ENCODE measurements at regions not wholly inside any gene's neighbourhood (a gene's known extent, or its start where the extent isn't known, plus 50 kb on each side); places are given as distances from the start of the nearest gene placed in this dataset.

DNA sequence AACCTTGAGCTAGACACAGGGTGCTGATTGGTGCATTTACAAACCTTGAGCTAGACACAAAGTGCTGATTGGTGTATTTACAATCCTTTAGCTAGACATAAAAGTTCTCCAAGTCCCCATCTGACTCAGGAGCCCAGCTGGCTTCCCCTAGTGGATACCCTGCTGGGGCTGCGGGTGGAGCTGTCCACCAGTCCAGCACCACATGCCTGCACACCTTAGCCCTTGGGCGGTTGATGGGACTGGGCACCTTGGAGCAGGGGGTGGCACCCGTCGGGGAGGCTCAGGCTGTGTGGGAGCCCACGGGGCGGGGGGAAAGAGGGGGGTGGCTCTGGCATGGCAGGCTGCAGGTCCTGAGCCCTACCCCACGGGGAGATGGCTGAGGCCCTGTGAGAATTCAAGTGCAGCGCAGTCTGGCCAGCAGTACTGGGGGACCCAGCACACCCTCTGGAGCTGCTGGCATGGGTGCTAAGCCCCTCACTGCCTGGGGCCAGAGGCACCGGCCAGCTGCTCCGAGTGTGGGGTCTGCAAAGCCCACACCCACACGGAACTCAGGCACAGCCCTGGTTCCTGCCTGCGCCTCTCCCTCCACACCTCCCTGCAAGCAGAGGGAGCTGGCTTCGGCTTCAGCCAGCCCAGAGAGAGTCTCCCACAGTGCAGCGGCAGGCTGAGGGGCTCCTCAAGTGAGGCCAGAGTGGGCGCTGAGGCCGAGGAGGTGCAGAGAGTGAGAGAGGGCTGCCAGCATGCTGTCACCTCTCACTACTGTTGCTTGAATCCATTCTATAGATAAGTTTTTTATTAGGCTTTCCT lies 369.8 kb upstream of the SMIM30 start:
- Mint-ChIP-seq H3K4me1 (no peaks in the 10 kb centered on the region), H3K9me3 (peaks cover 2 to 17% (median 7%) of the 10 kb centered on the region in 7 donors), H3K27ac (no peak overlapping the region), H3K4me3 (no peak overlapping the region), H3K27me3 (no peaks in the 10 kb centered on the region), H3K36me3 (no peaks in the 10 kb centered on the region)
- DNase-seq (no peak), ATAC-seq (ENCODE audit: low read depth in 2 of 2) (no peak)

DNA sequence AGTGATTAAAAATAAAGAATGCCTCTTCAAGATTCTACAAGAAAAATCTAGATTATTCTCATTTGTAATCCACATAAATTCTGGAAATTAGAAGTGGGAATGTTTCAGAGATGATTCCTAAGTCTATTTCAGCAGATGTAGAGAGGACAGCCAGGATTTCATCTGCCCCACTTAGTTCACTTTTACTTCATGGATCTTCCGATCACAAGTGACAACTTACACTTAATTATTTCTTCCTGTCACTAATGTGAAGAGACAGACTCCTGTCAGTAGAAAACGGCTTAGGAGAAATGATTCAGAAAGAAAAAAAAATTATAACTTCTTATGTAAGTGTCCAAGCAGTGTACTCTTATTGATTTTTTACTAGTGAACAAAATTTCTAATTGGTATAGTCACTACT lies 368.2 kb upstream of the SMIM30 start:
- H3K36me3 Mint-ChIP-seq = no peaks in the 10 kb centered on the region
- no peak overlapping the region for H3K4me3 Mint-ChIP-seq
- DNase-seq = no peak
- no peaks in the 10 kb centered on the region for H3K4me1 Mint-ChIP-seq
- peaks cover 2 to 18% (median 7%) of the 10 kb centered on the region in 7 donors for H3K9me3 Mint-ChIP-seq
- ATAC-seq (ENCODE audit: low read depth in 2 of 2) = no peak
- H3K27me3 Mint-ChIP-seq = no peaks in the 10 kb centered on the region
- no peak overlapping the region for H3K27ac Mint-ChIP-seq

DNA sequence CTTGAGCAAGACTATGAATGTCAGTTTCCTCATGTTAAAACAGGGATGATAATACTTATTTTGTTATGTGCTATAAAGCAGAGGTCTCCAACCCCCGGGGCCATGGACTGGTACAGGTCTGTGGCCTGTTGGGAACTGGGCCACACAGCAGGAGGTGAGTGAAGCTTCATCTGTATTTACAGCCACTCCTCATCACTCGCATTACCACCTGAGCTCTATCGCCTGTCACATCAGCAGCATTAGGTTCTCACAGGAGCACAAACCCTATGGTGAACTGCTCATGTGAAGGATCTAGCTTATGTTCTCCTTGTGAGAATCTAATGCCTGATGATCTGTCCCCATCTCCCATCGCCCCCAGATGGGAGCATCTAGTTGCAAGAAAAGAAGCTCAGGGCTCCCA lies 365.3 kb upstream of the SMIM30 start:
- no peak overlapping the region for H3K4me3 Mint-ChIP-seq
- no peaks in the 10 kb centered on the region for H3K4me1 Mint-ChIP-seq
- no peaks in the 10 kb centered on the region for H3K27me3 Mint-ChIP-seq
- DNase-seq = no peak
- peak overlapping the region in 1 of 6 donors; percentile 39 for H3K27ac Mint-ChIP-seq
- peaks cover 2 to 18% (median 8%) of the 10 kb centered on the region in 7 donors for H3K9me3 Mint-ChIP-seq
- ATAC-seq (ENCODE audit: low read depth in 2 of 2) = no peak
- H3K36me3 Mint-ChIP-seq = no peaks in the 10 kb centered on the region

DNA sequence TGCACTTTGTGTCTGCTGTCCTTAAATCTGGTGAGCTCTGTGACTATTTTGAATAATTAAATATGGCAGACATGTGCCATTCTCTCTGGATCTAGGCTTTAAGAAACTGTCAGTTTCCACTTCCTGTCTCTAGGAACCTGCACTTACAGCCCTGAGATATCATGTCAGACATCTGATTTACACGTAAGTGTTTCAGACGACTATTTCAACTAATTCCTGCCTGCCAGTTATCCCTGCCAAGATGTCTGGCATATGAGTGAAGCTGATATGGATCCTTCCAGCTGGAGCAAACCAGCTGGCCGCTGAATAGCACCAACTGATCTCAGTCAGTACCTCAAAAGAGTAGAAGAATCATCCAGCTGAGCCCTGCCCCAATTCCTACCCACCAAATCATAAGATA lies 362.2 kb upstream of the SMIM30 start:
- no peaks in the 10 kb centered on the region for H3K36me3 Mint-ChIP-seq
- H3K27ac Mint-ChIP-seq = no peak overlapping the region
- DNase-seq (no peak), ATAC-seq (ENCODE audit: low read depth in 2 of 2) (no peak)
- H3K27me3 Mint-ChIP-seq = no peaks in the 10 kb centered on the region
- peaks cover 0 to 10% (median 6%) of the 10 kb centered on the region in 7 donors for H3K9me3 Mint-ChIP-seq
- no peak overlapping the region for H3K4me3 Mint-ChIP-seq
- no peaks in the 10 kb centered on the region for H3K4me1 Mint-ChIP-seq

DNA sequence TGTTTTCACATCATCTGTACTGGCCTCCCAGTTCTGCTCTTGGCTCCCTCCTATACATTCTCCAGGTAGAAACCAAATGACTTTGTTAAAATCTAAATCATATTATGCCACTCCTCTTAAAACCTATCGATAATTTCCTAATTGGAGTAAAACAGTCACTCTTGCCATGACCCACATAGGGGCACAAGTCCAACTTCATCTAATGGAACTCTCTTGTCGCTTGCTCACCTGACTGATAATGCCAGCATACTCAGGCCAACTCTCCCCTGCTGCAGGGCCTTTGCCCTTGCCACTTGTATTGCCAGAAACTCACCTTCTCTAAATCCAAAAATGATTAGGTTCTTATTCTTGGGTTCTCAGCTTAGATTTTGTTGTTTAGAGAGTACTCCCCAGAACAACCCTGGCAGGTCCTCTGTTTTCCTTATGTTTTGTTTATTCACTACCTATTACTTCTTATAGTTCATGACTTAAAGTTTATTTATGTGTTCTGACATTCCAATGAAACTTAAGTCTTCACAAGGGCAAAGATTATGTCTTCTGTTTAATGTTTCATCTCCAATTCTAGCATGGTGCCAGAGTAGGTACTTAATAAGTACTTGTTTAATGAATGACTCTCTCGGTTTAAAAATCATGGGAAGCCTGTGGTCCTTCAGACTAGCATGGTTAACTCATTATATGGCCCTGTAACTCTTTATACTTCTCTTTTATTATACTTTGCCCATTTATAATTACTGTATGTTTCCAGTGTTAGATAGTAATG lies 345.9 kb upstream of the SMIM30 start:
- H3K36me3 Mint-ChIP-seq = no peaks in the 10 kb centered on the region
- no peaks in the 10 kb centered on the region for H3K27me3 Mint-ChIP-seq
- no peak overlapping the region for H3K4me3 Mint-ChIP-seq
- no peaks in the 10 kb centered on the region for H3K4me1 Mint-ChIP-seq
- DNase-seq = no peak
- no peak overlapping the region for H3K27ac Mint-ChIP-seq
- ATAC-seq (ENCODE audit: low read depth in 2 of 2) = no peak
- H3K9me3 Mint-ChIP-seq = peaks cover 0 to 13% (median 2%) of the 10 kb centered on the region in 7 donors

DNA sequence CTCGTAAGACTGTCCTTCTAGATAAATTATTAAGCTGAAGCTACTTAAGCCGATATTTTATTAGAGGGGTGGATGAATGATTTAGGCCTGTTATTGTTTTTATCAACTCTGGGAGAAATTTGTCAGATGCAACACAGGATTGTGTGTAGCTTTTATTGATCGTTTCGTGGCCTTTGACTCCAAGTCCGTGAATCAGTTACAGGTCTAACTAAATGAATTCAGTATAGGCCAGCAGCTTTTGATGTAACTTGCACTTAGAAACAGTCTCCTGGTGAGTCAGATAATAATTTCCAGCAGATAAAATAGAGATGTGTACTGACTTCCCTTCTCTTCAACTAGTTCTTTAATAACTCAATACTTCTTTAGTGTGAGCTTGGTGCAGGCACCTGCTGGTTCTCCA lies 341.7 kb upstream of the SMIM30 start:
- H3K9me3 Mint-ChIP-seq = peaks cover 0 to 10% (median 0%) of the 10 kb centered on the region in 7 donors
- H3K36me3 Mint-ChIP-seq = no peaks in the 10 kb centered on the region
- no peak overlapping the region for H3K27ac Mint-ChIP-seq
- H3K27me3 Mint-ChIP-seq = no peaks in the 10 kb centered on the region
- DNase-seq (no peak), ATAC-seq (ENCODE audit: low read depth in 2 of 2) (no peak)
- no peaks in the 10 kb centered on the region for H3K4me1 Mint-ChIP-seq
- H3K4me3 Mint-ChIP-seq = no peak overlapping the region

- ATAC-seq (ENCODE audit: low read depth in 2 of 2) (no peak), DNase-seq (no peak)
- no peak overlapping the region for H3K4me3 Mint-ChIP-seq
- no peaks in the 10 kb centered on the region for H3K36me3 Mint-ChIP-seq
- H3K27ac Mint-ChIP-seq = no peak overlapping the region
- H3K27me3 Mint-ChIP-seq = no peaks in the 10 kb centered on the region
- peaks cover 0 to 4% (median 0%) of the 10 kb centered on the region in 7 donors for H3K9me3 Mint-ChIP-seq
- H3K4me1 Mint-ChIP-seq = no peaks in the 10 kb centered on the region
Observed at GRCh38 chr7:113456533-113456932, 338.2 kb upstream of the SMIM30 start.

- H3K4me3 Mint-ChIP-seq = no peak overlapping the region
- no peaks in the 10 kb centered on the region for H3K4me1 Mint-ChIP-seq
- H3K27ac Mint-ChIP-seq = no peak overlapping the region
- ATAC-seq (ENCODE audit: low read depth in 2 of 2) = no peak
- DNase-seq = no peak
- H3K9me3 Mint-ChIP-seq = peaks cover 0 to 4% (median 0%) of the 10 kb centered on the region in 7 donors
- no peaks in the 10 kb centered on the region for H3K36me3 Mint-ChIP-seq
- H3K27me3 Mint-ChIP-seq = no peaks in the 10 kb centered on the region
Observed at GRCh38 chr7:113454597-113455169, 336.3 kb upstream of the SMIM30 start.

DNA sequence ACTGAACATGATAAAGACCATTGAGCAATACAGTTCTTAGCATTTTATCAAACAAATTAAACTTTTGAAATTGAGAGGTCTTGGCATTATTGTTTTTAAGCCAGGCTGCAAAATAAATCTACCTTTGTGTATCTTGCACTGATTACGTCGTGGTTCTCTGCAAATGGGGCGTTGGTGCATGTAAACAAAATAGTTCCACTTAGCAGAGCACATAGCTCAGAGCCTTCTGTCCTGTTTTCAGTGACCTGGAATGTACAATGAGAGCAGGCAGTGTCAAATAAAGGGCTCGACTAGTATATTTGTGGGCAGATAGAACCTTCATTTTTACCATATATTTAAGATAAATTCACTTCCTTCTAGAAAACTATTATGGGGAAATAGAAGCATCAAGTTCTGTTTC lies 333.9 kb upstream of the SMIM30 start:
- Mint-ChIP-seq H3K4me1 (no peaks in the 10 kb centered on the region), H3K4me3 (no peak overlapping the region), H3K27me3 (no peaks in the 10 kb centered on the region), H3K9me3 (peaks cover 0 to 4% (median 0%) of the 10 kb centered on the region in 7 donors), H3K36me3 (no peaks in the 10 kb centered on the region), H3K27ac (no peak overlapping the region)
- DNase-seq = no peak
- ATAC-seq (ENCODE audit: low read depth in 2 of 2) = no peak

DNA sequence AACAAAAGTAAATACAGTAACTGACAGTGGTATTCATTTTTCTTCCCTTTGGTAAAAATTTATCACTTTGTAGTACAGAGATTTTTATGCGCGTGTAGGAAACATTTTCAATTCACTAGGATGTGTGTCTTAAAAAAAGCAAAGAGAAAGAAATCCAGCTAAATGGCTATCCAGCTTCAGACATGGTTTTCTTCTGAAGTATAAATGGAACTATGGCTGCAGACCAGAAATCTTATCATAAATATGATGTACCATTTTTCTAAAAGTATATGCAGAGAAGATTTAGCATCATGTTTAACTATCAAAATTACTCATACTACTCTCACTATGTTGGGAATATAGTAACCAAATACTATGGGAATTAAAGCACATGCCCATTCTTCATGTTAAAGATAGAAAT lies 328.4 kb upstream of the SMIM30 start:
- H3K4me1 Mint-ChIP-seq = no peaks in the 10 kb centered on the region
- no peak overlapping the region for H3K4me3 Mint-ChIP-seq
- no peaks in the 10 kb centered on the region for H3K36me3 Mint-ChIP-seq
- no peak overlapping the region for H3K27ac Mint-ChIP-seq
- peaks cover 0 to 5% (median 0%) of the 10 kb centered on the region in 3 donors for H3K27me3 Mint-ChIP-seq
- DNase-seq = no peak
- ATAC-seq (ENCODE audit: low read depth in 2 of 2) = no peak
- H3K9me3 Mint-ChIP-seq = peaks cover 0 to 2% (median 0%) of the 10 kb centered on the region in 7 donors

- Mint-ChIP-seq H3K4me3 (no peak overlapping the region), H3K27me3 (peaks cover 0 to 5% (median 0%) of the 10 kb centered on the region in 3 donors), H3K9me3 (peaks cover 0 to 2% (median 0%) of the 10 kb centered on the region in 7 donors), H3K36me3 (no peaks in the 10 kb centered on the region), H3K27ac (no peak overlapping the region), H3K4me1 (no peaks in the 10 kb centered on the region)
- DNase-seq (no peak), ATAC-seq (ENCODE audit: low read depth in 2 of 2) (no peak)
Observed at GRCh38 chr7:113446391-113446790, 328.0 kb upstream of the SMIM30 start.

- Mint-ChIP-seq H3K4me3 (no peak overlapping the region), H3K27me3 (peaks cover 0 to 5% (median 0%) of the 10 kb centered on the region in 3 donors), H3K4me1 (no peaks in the 10 kb centered on the region), H3K36me3 (no peaks in the 10 kb centered on the region), H3K9me3 (peaks cover 0 to 2% (median 0%) of the 10 kb centered on the region in 7 donors), H3K27ac (no peak overlapping the region)
- ATAC-seq (ENCODE audit: low read depth in 2 of 2) (no peak), DNase-seq (no peak)
Observed at GRCh38 chr7:113444261-113444660, 325.9 kb upstream of the SMIM30 start.

DNA sequence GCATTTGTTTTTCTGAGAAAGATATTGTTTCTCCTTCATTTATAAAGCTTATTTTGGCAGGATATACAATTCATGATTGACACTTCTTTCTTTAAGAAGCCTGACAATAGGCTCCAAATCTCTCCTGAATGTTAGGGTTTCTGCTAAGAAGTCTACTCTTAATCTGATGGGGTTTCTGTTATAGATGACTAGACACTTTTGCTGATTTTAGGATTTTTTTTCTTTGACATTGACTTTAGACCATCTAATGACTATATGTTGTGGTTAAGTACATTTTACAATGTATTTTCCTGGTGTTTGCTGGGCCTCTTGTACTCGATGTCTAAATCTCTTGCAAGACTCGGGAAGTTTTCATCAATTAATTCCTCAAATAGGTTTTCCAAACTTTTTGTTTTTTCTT lies 321.8 kb upstream of the SMIM30 start:
- Mint-ChIP-seq H3K27me3 (peaks cover 0 to 5% (median 4%) of the 10 kb centered on the region in 3 donors), H3K27ac (no peak overlapping the region), H3K4me3 (no peak overlapping the region), H3K9me3 (peaks cover 0 to 8% (median 5%) of the 10 kb centered on the region in 7 donors), H3K36me3 (peaks cover 0 to 8% of the 10 kb centered on the region in 2 donors), H3K4me1 (no peaks in the 10 kb centered on the region)
- ATAC-seq (ENCODE audit: low read depth in 2 of 2) (no peak), DNase-seq (no peak)

- Mint-ChIP-seq H3K4me1 (no peaks in the 10 kb centered on the region), H3K4me3 (no peak overlapping the region), H3K27me3 (peaks cover 0 to 4% (median 0%) of the 10 kb centered on the region in 3 donors), H3K9me3 (no peaks in the 10 kb centered on the region), H3K36me3 (no peaks in the 10 kb centered on the region), H3K27ac (no peak overlapping the region)
- no peak for DNase-seq
- no peak for ATAC-seq (ENCODE audit: low read depth in 2 of 2)
Observed at GRCh38 chr7:113431406-113431805, 313.1 kb upstream of the SMIM30 start.

All from naive B cell (primary cell).